SK-N-SH (cell line): ENCODE measurements at regions not wholly inside any gene's neighbourhood (a gene's known extent, or its start where the extent isn't known, plus 50 kb on each side); places are given as distances from the start of the nearest gene placed in this dataset.

ENCODE experiments used
- EZH2phosphoT487 ChIP-seq: fragments of 200-600 bp; sonication (generic); IDR thresholded peaks from 2 replicates; pipeline ENCODE4 v1.6.1; 2017; ENCODE audit warnings: low read depth, mixed run types, mild to moderate bottlenecking, antibody characterized with exemption, moderate library complexity, borderline replicate concordance
- FOSL2 ChIP-seq: IDR thresholded peaks from 2 replicates; pipeline ENCODE4 v1.4.0; 2012; ENCODE audit warnings: low read depth, mild to moderate bottlenecking, moderate library complexity, borderline replicate concordance
- FOXM1 ChIP-seq: IDR thresholded peaks from 2 replicates; pipeline ENCODE4 v1.4.0; 2012; ENCODE audit warnings: low read depth, mild to moderate bottlenecking
- GABPA ChIP-seq: IDR thresholded peaks from 2 replicates; pipeline ENCODE4 v1.4.0; 2012; ENCODE audit warnings: low read depth, mild to moderate bottlenecking
- MAX ChIP-seq: IDR thresholded peaks from 2 replicates; pipeline ENCODE4 v1.4.0; 2012; ENCODE audit warnings: low read depth
- NRF1 ChIP-seq: IDR thresholded peaks from 2 replicates; pipeline ENCODE4 v1.6.1; 2012; ENCODE audit warnings: low read depth, mild to moderate bottlenecking, low read length
- PBX3 ChIP-seq: IDR thresholded peaks from 2 replicates; pipeline ENCODE4; 2012
- POLR2AphosphoS5 ChIP-seq: IDR thresholded peaks from 2 replicates; pipeline ENCODE4 v1.6.1; 2012; ENCODE audit warnings: low read depth, low read length
- RFX5 ChIP-seq: IDR thresholded peaks from 2 replicates; pipeline ENCODE4 v1.6.1; 2012; ENCODE audit warnings: mild to moderate bottlenecking, improper control_type of control experiment, low read length
- YY1 ChIP-seq: IDR thresholded peaks from 2 replicates; pipeline ENCODE4 v1.4.0; 2012; ENCODE audit warnings: low read depth, mild to moderate bottlenecking
- TF ChIP-seq, protein P1 (sequence below): fragments of 200-600 bp; sonication (generic); IDR thresholded peaks from 2 replicates; pipeline ENCODE4 v1.6.1; 2017; ENCODE audit warnings: antibody characterized with exemption, mild to moderate bottlenecking, moderate library complexity

GRCh38 chr15:35289024-35289617 is 204.0 kb upstream of the NANOGP8 start:
- TF ChIP-seq FOXM1 (no peak), MAX (no peak), EZH2phosphoT487 (no peak), RFX5 (no peak), POLR2AphosphoS5 (no peak), FOSL2 (no peak), NRF1 (no peak), PBX3 (no peak), GABPA (no peak), YY1 (no peak)
- TF ChIP-seq, protein P1, sequence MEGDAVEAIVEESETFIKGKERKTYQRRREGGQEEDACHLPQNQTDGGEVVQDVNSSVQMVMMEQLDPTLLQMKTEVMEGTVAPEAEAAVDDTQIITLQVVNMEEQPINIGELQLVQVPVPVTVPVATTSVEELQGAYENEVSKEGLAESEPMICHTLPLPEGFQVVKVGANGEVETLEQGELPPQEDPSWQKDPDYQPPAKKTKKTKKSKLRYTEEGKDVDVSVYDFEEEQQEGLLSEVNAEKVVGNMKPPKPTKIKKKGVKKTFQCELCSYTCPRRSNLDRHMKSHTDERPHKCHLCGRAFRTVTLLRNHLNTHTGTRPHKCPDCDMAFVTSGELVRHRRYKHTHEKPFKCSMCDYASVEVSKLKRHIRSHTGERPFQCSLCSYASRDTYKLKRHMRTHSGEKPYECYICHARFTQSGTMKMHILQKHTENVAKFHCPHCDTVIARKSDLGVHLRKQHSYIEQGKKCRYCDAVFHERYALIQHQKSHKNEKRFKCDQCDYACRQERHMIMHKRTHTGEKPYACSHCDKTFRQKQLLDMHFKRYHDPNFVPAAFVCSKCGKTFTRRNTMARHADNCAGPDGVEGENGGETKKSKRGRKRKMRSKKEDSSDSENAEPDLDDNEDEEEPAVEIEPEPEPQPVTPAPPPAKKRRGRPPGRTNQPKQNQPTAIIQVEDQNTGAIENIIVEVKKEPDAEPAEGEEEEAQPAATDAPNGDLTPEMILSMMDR: peak; percentile 91
